Right hindlimb (tissue), 1 donor: ENCODE measurements at regions not wholly inside any gene's neighbourhood (a gene's known extent, or its start where the extent isn't known, plus 50 kb on each side); places are given as distances from the start of the nearest gene placed in this dataset.
"Not testable (repeated sequence)": the region's sequence is repeated elsewhere in the genome, so short reads cannot be mapped to it uniquely, and the experiment has no call there.

Experiments used
- DNase-seq: peaks from one replicate; pipeline ENCODE4 v3.0.0-alpha.2; 2018

DNA sequence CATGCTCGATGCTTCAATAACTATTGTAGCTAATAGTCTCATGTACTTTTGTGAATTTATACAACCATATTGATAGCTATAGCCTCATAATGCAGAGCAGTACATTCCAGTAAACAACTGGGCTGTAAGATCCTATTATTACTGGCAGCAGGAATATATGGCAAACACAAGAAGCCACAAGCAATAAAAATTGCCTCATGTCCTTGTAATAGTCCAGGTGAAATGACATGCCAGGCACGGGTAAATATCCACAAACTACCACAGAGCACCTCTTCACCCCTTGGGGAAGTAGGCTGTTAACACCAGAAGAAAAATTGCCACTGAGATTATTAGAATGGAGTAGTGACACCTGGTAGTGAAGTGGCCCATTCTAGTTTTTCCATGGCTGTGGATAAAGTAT is 158.3 kb downstream of the MTX2 start:
- DNase-seq: no peak

DNA sequence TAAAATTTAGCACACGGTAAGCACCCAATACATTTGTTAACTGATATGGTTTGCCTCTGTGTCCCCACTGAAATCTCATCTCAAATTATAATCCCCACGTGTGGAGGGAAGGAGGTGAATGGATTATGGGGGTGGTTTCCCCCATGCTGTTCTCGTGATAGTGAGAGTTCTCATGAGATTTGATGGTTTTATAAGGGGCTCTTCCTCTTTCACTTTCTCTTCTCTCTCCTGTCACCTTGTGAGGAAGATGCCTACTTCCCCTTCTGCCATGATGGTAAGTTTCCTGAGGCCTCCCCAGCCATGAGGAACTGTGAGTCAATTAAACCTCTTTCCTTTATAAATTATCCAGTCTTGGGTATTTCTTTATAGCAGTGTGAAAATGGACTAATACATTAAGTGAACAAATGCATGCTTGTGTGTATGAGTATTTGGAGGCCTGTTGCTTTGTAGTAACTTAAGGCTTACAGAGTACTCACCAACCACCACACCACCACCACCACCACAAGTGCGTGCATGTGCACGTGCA is 159.8 kb downstream of the MTX2 start:
- DNase-seq: not testable (repeated sequence)

DNA sequence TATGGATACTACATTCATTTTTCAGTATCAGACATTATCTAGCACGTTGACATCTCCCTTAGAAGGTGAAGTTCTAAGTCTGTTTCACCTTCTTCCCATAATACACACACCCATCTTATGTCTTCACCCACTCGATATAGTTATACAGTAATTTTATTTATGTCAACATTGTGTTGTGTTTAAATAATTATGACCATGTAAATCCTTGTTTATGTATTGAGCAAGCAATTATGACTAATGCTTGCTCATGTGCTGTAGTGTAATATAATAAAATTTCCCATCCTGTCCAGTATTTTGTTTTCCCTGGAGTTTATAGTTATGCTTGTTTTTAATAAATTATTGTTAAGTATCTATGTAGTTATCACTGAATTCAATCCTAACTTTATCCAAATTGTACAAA is 163.2 kb downstream of the MTX2 start:
- DNase-seq: no peak

DNA sequence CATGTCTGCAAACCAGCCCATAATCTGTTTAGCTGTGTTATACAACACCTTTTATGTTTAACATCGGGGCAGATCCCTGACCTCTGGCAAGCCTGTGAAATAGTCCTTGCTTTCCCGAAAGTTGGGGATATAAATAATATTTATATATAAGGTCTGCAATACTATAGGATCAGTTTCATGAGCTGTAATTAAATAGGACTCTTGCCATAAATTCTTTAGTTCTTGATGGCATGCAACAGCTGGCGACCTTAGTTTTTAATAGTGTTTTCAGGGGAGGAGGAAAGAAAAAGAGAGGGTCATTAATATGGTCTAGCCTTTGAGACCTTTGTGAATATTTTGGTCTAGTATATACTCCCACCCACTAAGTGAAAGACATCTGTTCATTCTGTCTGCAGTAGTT is 166.5 kb downstream of the MTX2 start:
- DNase-seq: no peak

DNA sequence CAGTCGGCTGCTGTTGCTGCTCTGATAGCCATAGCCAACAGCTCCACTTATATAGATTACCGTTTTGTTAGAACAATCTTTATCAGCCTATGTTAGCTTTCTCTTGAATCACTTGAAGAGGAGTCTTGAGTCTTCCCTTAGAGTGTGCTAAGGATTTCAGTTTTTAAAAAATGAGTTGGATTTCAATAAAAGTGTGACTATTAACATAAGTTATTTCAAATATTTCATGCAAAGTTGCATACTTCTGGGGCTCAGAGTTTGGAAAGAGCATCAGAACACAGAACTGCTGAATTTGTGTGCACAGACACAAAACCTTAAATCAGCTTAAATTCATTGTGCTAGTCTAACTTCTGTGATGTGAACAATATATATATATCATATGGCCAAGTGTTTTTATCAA is 174.7 kb downstream of the MTX2 start:
- DNase-seq: no peak

DNA sequence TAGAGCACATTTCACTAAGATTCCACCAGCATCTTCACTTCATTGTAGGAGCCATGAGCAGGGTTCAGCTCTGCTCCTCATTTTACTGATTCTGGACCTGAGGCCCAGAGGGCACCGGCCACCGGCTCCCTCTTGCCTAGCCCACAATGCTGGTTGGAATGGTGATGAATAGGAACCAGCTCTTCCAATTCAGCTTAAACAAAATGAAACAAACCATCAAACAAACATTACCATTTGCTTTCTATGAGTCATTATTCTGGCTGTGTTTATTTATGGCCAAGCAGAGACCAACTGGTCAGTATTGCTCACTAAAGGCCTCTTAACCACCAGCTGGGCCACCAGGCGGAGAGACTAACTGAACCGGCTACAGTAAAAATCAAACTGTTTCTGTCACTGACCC is 176.7 kb downstream of the MTX2 start:
- DNase-seq: no peak

DNA sequence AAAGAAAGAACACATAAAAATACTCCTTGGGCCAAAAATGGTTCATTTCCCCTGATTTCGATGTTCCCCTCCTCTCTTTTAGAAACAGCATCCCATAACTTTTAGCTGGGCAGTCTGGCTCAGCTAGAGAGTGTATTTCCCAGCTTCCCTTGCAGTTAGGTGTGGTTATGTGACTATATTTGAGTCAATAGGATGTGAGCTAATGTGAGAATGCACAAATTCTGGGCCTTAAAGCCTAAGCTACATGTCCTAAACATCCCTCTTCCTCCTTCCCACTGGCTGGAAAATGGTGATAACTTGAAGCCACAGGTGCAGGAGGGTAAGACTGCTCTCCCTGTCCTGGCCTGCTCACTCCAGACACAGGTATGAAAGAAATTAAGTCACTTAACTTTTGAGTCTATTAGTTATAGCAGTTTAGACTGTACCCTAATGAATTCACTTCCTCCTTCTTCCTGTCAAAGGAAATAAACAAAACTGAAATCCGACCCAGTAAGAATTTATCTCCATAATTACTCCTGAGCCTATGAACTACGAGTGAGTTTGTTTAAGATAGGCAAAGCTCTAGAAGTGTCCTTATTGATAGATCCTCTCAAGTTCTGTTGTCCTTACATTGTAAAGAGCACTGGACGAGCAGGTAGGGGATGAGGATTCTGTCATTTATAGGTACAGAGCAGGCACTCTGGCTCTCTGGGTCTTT is 177.6 kb downstream of the MTX2 start:
- DNase-seq: no peak

DNA sequence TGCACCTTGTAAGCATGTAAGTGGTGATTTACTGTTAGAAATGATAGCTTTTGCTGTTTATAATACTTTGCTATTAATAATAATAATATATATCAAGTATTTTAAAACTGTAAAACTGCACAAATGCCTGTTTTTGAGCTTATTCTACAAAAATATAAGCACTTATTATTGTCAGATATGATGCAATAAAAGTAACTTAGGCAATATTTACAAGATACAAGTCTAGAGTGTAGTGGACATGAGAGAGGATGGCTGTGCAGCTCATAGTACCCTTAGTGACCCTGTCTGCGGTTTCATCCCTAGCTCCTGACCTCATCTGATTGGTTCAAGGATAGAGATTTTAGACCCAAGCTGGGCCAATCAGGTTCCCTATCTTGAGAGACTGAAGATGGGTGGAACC is 178.4 kb downstream of the MTX2 start:
- DNase-seq: no peak

DNA sequence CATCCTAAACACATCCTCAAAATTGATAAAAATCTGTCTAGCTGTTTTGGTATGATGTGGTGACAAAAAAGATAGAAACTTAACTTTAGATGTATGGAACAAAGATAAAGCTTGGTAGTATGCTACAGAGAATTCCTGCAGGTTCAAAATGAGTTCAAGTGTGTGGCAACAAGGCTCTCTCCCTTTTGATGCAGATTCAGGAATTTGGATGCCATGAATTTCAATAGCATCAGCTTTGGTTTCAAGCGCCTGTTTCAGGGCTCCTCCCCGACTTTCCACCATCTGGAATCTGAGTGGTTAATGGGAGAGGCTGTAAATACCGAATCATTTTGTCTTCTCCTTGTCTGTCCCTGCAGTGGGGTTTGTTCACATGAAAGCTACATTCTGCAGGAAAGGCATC is 180.6 kb downstream of the MTX2 start:
- DNase-seq: no peak

DNA sequence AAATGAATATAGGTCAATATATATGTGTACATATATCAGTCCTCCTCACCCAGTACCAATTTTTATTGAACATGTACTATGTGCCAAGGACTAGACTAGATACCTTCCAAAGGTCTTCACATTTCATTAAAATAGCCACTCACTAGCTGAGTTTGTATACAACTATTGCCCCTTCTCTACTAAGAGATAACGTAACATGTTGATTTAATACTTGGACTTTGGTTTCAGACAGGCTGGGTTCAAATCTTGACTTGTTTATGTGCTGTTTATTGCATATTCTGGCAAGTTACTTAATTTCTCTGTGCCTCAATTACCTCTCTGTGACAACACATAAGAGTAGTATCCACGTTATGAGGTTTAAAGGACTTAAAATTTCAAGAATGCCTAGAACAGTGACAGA is 184.5 kb downstream of the MTX2 start:
- no peak for DNase-seq

DNA sequence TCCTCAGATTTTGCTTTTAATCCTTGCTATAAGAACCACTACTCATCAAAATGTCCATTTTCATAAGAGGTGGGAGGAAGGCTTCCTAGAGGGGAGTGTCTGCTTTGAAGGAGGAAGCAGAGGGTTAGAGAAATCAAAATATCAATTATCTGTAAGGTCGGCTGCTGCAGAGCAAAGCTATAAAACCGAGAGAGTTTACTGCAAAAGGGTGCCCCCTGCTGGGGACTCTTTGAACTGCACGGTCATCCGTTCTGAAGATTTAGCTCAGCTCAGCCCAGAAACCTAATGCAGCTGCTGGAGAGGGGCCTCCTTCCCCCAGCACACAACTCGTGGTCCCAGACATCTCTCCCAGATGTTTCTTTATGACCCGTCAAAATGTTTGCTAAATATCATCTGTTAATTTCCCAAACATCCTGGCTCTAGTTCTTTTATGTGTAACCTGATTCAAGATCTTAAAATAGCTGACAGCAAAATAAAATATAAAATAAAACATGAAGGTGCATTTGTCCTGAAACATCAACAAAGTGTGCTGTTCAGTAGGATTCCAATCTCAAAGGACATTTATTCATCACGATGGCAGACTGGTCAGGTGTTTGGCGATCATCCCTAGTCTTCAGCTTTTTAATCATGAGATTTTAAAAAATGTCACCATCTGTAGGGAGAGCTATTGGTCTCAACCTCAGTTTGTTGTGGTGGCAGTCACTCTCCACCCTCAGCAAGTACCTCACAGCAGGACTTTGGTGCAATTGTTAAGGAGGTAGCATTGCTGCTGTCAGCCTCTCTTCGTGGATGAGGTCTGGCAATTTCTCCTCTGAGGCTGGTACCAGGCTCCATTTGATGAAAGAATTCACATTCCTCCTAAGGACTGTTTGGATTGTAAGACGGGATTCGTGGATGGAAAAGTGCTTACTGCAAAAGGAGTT is 185.9 kb downstream of the MTX2 start:
- peak; percentile 93 for DNase-seq

DNA sequence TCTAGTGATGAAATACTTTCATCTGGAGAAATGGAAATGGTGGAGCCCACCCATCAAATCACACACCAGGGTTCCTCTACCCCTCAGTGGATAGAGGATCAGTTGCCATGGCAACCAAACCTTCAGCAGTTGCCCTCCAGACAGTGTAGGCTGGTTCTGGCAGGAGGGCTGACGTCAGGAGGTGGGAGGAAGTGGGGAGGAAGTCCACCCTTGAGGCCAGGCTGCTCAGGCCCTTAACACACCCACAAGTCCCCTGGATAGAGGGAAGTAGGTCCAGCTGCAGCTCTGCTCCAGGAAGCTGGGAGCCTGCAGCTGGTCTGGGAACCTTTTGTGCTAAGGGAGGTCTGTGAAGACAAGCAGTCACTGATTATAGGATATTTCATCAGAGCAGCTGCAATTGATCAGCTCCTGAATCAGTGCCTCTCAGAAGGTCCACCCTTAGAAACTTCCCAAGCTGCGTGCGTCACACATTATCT is 186.6 kb downstream of the MTX2 start:
- peak; percentile 88 for DNase-seq

DNA sequence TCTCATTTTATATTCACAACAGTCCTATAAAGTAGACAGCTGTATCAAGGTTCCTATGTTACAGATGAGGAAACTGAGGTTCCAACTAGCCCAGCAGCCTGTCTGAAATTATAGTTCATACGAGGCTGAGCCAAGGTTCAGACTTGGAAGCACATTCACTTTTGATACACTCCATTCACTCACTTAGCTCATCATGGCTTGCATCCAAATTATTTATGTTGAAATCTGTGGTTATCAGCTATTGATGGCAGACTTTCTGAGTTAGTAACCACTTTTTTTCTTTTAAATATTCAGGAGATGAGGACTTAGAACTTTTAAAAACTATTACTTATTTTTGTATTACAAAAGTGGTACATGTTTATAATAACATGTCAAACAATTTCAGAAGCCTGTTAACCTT is 188.2 kb downstream of the MTX2 start:
- no peak for DNase-seq

DNA sequence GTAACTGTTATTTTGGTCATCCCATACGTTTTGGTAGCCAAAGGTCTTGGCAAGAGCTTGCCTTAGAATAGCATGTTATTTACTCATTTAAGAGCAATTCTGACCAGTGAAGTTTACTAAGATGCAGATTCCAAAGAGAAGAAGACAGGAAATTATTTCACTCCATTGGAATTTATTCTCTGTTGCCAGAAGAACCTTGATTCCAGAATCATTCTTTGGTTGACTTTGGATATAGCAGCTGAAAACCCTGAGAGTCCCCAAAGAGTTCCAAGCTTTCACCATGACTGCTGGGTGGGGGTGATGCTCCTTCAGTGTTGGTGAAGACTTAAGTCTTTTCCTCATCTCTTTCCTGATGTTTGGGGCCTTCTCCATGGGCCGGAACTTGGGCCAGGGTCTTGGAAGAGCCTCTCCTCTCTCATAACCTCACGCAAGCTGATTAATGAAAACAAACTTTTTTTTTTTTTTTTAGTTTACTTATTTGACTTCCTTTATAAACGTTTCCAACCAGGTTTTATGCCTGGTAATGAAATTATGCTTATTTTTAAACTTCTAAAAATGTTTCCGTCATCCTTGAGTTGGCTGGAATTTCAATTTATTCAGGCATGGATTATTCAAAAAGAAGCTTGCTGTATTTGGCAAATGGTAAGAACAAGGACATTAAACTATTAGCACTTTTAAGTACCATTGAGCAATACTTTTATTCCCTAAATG is 192.0 kb downstream of the MTX2 start:
- no peak for DNase-seq

DNA sequence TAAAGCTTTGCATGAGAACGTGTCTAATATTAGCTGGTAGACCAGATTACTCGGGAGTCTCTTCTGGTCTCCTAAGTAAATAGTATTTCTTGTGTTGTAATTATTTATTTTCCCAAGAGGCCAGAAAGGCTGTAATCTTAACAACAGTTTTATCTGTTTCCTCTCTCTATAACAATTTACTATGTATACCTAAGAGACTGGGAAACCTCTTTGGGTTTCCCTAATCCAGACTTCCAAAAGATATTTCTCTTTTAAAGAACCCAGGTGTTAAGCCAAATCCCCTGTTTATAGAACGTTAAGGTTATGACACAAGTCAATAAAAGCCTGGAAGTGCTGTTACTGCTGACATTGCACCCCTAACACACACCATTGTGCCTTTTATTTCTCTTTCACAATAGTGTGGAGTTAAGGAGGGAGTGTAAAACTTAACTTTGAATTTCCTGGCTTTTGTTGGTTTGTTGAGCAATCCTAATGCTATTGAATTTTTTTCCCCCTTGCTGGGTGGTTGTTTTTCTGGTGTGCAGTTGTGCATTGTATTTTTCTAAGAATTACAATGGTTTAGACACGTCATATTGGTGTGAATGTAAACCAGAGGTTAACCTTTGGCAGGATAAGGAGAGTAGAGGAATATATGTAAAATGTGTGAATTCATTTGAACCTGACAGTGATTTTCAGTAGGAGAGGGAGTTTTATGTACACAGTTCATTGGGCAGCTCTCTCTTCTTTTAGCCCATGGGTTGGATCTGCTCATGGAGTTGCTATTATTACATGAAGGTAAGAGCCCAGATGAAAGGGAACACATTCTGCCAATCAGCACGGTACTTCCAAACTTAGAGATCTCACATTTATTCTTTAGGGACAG is 192.8 kb downstream of the MTX2 start:
- DNase-seq: no peak

DNA sequence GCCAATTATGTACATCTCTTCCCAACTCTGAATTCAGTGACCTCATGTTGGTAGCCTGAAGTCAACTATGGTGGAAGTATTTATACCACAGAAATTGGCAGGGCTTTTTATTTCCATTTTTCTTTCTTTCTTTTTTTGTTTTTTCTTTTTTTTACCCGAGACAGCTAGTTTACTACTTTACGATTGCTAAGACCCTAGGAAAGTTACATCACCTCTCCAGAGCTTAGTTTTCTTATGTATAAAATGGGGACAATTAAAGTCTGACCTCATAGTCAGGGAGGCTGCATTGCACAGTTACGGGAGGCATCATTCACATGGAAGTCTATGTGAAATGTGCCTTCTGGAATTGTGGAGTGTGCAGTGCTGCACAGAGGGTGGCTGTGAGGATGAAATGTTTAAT is 194.3 kb downstream of the MTX2 start:
- DNase-seq: no peak

DNA sequence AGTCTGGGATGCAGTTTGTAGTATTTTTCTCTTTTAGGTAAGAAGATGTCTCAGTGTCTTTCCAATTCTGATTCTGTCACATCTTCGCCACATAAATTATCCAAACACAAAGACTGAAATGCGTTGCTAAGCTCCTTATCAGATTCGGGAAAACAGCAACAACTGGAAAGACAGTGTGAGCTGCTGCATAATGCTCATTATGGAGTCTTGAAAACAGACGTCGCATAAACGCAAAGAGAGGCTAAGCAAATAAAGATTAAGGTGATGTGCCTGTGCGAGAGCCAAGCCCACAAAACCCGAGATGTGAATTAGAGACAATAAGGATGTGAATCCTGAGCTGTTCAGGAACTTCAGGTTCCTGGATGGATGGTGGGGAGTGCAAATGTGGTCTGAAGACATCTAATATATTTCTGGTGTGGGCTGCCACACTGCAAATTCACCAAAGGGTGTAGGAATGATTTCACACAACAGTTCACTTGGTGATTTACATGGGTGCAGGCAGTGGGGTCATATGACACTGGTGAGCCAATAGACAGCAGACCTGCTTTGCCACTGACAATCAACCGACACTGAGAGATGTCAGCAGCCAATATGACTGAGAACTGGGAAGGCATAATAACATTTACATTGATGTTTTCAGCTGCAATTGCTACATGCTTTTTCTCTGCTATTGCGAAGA is 195.8 kb downstream of the MTX2 start:
- DNase-seq: no peak

DNA sequence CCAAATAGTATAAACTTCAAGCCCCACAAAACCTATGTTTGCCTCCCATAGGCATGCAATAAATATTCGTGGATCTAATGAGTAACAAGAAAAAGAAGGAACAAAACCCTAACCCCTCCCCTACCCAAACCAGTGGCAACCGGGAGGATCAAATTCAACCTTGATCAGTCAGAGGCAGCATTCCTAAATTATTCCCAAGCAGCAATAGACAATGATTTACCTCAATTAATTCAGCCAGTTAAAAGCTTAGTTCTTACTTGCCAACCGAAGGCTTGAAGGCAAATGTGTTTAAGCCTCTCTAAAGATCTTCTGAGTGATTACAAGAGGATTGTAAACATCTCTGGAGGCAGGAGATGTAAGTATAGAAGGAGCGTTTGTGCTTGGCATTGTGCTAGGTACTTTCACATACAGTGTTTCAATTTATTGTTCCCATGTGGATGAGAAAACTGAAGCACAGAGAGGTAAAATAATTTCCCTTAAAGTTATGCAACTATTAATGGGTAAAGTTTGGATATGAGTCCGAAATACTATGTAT is 197.7 kb downstream of the MTX2 start:
- DNase-seq: no peak

DNA sequence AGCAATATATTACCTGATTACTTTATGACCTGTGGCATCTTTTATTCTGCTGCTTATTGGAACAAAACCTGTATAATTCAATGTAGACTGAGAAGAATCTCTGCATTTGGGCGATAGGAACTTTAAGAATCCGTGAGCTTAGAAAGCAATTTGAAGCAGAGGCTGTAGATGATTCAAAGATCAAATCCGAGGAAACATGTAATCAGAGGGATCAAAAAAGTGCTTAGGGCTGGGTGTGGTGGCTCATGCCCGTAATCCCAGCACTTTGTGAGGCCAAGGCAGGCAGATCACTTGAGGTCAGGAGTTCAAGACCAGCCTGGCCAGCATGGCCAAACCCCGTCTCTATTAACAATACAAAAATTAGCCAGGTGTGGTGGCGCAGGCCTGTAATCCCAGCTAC is 198.4 kb downstream of the MTX2 start:
- no peak for DNase-seq

DNA sequence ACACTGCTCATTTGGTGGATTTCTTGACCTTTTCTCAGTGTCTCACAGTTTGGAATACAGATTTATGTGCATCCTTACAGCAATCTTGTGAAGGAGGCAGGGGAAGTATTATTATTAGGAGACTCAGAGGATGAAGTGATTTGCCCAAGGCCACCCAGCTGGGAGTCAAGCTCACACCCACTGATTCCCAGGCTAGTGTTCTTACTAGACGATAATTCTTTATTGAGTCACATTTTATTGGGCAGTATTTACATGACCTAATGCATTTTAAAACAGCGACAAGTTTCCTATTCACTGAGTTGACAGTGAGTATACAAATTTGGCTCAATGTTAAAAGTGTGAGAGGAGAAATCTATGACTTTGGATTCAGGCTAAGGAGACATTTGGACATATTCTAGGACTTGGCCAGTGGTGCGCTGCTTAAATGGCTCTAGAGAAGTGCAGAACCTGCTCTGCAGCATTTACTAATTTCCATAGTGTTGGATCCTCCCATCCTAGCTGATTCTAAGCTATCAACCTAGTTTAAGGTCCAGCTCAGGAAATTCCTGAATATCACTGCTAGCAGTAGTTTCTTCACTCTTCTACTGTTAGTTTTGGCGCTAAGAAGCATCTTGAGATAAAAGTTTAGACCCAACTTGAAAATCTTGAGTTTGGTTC is 199.3 kb downstream of the MTX2 start:
- no peak for DNase-seq

DNA sequence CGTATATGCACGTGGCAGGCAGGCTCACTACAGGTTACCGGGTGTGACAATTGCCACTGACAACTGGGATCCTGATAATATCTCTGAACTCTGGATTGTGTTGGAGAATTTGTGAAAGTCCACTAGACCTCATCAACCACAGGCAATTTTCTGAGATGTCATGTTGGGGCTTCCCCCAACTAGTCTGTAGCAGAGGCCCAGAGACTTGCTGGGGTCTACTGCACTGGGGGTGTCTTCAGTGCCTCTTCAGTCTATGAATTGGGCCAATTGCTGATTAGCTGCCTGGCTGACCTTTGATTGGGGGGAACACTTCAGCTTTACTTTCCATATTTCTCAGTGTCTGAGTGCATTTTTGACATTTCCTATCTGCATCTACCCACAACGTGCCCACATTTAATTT is 201.5 kb downstream of the MTX2 start:
- DNase-seq: no peak
